ENCODE measurements at regions not wholly inside any gene's neighbourhood (a gene's known extent, or its start where the extent isn't known, plus 50 kb on each side); places are given as distances from the start of the nearest gene placed in this dataset.

DNA sequence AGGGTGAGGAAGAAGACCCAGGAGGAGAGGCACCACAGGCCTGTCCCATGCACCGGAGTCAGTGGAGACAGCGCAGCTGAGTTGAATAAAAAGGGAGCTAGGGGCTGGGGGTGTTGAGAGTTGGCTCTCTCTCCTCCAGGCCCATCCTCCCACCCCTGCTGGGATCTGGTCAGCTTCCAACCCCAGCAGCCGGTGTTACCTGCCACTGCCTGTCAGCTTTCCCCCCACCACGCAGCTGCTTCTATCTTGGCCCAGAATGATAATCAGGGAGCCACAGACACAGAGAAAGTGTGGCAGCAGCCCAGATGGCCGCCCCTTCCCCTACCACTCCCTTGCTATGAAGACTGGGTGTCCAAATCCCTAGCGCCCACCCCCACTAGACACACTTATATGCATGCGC lies 120.6 kb upstream of the RPL38 start:
- DNase-seq (ENCODE audit: low read depth) = no peak

- no peak for DNase-seq (ENCODE audit: low read depth)
These were observed 120.2 kb upstream of the RPL38 start for GRCh38 chr17:74083321-74083720.

- no peak for DNase-seq (ENCODE audit: low read depth)
These were observed 118.0 kb upstream of the RPL38 start for GRCh38 chr17:74085434-74085833.

DNA sequence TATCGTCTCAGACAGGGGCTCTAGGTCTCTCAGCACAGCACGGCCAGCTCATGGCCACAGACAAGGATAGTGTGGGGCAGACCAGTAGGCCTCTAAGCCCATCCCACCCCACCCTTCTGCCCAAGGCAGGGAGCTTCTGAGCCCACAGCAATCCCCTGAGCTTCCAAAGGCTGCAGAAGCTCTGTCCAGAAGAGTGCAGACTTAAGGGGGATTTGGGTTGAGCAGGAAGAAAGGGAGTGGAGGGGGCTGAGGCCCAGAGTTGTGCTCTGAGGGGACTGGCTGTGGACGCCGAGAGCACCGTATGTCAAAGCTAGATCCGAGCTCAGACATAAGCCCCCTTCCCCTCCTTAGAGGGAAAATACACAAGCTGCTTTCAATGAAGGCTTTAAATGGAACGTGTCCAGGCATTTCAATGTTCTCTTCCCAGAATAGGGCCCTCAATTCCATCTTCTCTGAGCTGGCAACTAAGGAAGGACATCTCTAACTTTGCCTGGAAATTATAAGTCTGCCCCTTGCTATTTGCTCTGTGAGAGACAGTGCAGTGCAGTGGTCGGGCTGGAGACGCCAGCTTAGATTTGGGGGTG lies 116.4 kb upstream of the RPL38 start:
- DNase-seq (ENCODE audit: low read depth) = no peak

GRCh38 chr17:74088285-74088933 lies 115.1 kb upstream of the RPL38 start:
- no peak for DNase-seq (ENCODE audit: low read depth)

GRCh38 chr17:74088934-74089329 lies 114.5 kb upstream of the RPL38 start:
- DNase-seq (ENCODE audit: low read depth) = no peak

DNA sequence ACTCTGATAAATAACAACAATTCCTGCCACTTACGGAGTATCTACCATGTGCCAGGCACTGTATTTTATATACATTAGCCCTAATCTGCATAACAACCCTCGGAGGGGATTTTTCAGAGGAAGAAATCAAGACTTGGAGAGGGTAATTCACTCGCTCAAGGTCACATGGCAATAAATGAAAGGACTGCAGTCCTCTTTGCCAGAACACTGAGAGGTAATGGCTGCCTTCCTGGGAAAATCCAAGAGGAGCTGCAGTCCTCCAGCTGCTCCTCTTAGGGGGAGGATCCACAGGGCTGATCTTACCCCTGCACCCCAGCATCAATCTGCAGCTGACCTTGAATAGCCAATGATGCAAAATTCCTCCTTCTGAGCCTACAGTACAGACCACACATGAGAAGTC lies 114.1 kb upstream of the RPL38 start:
- DNase-seq (ENCODE audit: low read depth) = no peak

GRCh38 chr17:74089869-74090464 lies 113.5 kb upstream of the RPL38 start:
- DNase-seq (ENCODE audit: low read depth) = no peak

GRCh38 chr17:74094651-74095050 lies 108.8 kb upstream of the RPL38 start:
- DNase-seq (ENCODE audit: low read depth) = no peak

GRCh38 chr17:74096456-74096855 lies 107.0 kb upstream of the RPL38 start:
- DNase-seq (ENCODE audit: low read depth) = no peak

GRCh38 chr17:74097450-74098135 lies 105.9 kb upstream of the RPL38 start:
- DNase-seq (ENCODE audit: low read depth) = no peak

DNA sequence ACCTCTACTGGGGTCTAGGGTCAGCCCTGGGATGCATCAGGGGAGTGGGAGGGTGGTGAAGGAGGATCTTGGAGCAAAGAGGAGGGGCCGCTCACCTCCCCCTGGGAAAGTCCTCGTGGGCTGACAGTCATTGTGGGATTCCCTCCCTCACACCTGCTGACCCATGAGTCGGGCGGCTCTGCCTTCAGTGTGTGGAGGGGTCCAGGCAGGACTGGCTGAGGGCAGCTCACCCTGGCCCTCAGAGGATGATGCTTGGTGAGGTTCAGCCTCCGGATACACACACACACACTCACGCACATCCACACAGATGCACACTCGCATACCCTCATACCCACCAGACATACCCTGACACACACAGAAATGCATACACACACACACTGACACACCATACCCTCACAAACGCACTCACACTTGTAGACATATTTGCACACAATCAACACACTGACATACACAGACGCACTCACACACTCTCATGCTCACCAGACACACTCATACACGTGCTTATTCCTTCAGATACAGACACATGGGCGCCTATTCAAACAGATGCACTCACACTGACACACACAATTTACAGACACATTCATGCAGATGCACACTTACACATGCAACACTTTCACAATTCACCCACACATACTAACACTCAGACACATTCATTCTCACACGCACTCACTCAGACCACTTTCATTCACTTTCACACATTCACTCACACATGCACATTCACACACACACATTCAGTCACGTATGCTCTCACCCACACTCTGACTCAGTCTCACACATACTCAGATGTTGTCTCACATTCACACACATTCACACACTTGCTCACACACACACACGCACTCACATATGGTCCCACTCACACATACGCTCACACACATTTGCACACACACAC lies 105.1 kb upstream of the RPL38 start:
- DNase-seq (ENCODE audit: low read depth) = no peak

DNA sequence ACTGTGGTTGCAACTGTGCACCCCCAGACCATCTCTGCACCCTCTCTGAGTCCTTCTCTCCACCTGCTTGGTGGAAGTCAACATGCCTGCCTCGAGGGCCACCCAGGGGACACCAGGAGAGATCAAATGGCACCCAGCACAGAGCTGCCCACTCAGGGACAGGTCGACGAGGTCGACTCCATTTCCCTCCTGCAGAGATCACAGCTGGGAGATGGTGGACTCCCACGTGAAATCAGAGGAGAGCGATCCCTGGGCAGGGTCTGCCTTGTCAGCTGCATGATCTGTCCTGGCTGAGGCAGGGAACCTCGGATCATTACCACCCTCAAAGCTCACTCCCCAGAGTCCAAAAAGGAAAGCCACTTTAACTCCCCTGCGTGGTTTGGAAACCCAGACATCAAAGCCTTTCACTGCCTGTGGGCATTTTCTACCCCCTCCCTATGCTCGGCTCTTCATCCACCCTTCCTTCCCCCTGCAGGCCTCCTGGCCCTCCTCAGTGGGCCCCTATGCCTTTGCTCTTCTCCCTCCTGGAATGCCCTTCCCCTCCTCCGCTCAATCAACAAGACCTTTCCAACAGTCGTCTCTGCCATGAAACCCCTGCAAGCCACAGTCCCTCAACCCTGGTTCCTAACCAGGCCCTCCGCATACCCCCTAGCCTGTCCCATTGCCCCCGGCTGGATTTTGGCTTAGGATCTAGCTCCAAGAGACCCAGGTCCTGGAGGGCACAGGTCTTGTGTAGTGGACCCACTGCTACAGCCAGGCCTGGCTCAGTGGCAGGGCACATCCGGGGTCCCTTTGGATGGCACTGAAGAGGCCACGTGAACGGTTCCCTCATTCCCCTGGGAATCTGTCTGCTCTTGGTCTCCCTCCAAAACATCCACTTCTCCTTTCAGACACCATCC lies 103.8 kb upstream of the RPL38 start:
- no peak for DNase-seq (ENCODE audit: low read depth)

- DNase-seq (ENCODE audit: low read depth) = no peak
These were observed 98.6 kb upstream of the RPL38 start for GRCh38 chr17:74104921-74105320.

- no peak for DNase-seq (ENCODE audit: low read depth)
These were observed 96.4 kb upstream of the RPL38 start for GRCh38 chr17:74107107-74107506.

GRCh38 chr17:74108126-74108705 lies 95.3 kb upstream of the RPL38 start:
- DNase-seq (ENCODE audit: low read depth) = no peak

- DNase-seq (ENCODE audit: low read depth) = no peak
These were observed 93.0 kb upstream of the RPL38 start for GRCh38 chr17:74110467-74110866.

- DNase-seq (ENCODE audit: low read depth) = no peak
These were observed 90.2 kb upstream of the RPL38 start for GRCh38 chr17:74113326-74113725.

- DNase-seq (ENCODE audit: low read depth) = no peak
These were observed 89.5 kb upstream of the RPL38 start for GRCh38 chr17:74113952-74114351.

DNA sequence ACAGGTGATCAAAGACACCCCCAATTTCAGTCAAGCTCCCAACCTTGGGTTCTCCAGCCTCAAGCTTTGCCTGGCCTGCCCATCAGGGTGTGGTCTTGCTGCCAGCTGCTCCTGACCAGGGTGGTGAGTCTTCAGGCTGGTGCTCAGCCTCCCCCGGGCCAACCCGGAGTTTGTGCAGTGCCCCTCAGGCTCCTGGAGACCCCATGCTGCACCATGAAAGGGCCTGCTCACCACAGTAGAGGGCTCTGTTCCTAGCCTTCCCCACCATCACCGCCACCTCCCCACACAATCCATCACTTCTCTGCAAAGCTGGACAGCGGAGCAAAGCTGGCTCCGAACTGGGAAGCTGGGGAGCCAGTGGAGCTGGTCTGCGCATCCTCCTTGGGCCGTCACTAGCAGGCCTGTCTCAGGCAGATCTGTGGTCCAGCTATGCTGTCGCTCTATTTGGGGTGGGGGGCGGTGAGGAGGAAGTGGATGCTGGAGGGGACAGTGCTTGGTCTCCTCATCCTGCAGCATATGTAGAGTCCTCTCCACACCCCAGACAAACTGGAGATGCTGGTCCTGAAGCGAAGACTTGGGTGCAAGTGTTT lies 88.5 kb upstream of the RPL38 start:
- no peak for DNase-seq (ENCODE audit: low read depth)

Data from forelimb muscle (tissue), 1 donor.